HEK293 (cell line): ENCODE measurements at regions not wholly inside any gene's neighbourhood (a gene's known extent, or its start where the extent isn't known, plus 50 kb on each side); places are given as distances from the start of the nearest gene placed in this dataset.
"Not testable (repeated sequence)": the region's sequence is repeated elsewhere in the genome, so short reads cannot be mapped to it uniquely, and the experiment has no call there.

Experiments
- CTCF ChIA-PET: fragments of 350-600 bp; formaldehyde crosslinking; extraction: SDS; loops from one replicate; lab custom pipeline; 2021; ENCODE audit warnings: antibody characterized with exemption; lab: Yijun Ruan, JAX
- POLR2A ChIA-PET: fragments of 300-600 bp; formaldehyde crosslinking; extraction: SDS; loops from one replicate; lab custom pipeline; 2020; ENCODE audit warnings: antibody characterized with exemption, inconsistent platforms; lab: Yijun Ruan, JAX
- H3K27ac ChIP-seq: fragments of 200-500 bp; sonication (Bioruptor generic); 2 replicates; pipeline ENCODE4 v1.5.1; 2014; ENCODE audit warnings: low read depth, low read length, control low read depth, inconsistent platforms; ENCODE audit errors: extremely low read depth
- H3K36me3 ChIP-seq, 2 experiments: fragments of 200-500 bp in 1 of 2; sonication (Bioruptor generic) in 1 of 2; 1 replicate in 1 of 2; 2 replicates in 1 of 2; pipeline ENCODE4 v1.5.1; 2014 to 2017; ENCODE audit warnings: inconsistent platforms in 2 of 2, low read length in 2 of 2; ENCODE audit not compliant: control insufficient read depth in 2 of 2, insufficient read depth in 1 of 2
- H3K4me1 ChIP-seq: fragments of 200-500 bp; sonication (Bioruptor generic); 2 replicates; pipeline ENCODE4 v1.5.1; 2014; ENCODE audit warnings: mild to moderate bottlenecking, low read length, inconsistent platforms; ENCODE audit not compliant: control insufficient read depth, insufficient read depth
- H3K4me3 ChIP-seq: 2 replicates; pipeline ENCODE4 v1.5.1; 2011; ENCODE audit warnings: low read depth, mild to moderate bottlenecking, control low read depth, low read length, moderate library complexity
- H3K9me3 ChIP-seq: fragments of 200-500 bp; sonication (Bioruptor generic); 2 replicates; pipeline ENCODE4 v1.5.1; 2014; ENCODE audit warnings: low read depth, low read length, inconsistent platforms; ENCODE audit not compliant: control insufficient read depth, insufficient read depth
- GLI2 ChIP-seq: fragments of 450-650 bp; formaldehyde crosslinking; IDR thresholded peaks from 2 replicates; pipeline ENCODE4; 2017; ENCODE audit warnings: missing biosample characterization, missing genetic modification characterization, low read depth, borderline replicate concordance
- GLI4 ChIP-seq: fragments of 450-650 bp; formaldehyde crosslinking; IDR thresholded peaks from 2 replicates; pipeline ENCODE4 v1.5.1; 2016; ENCODE audit warnings: missing biosample characterization, missing genetic modification characterization
- KLF1 ChIP-seq: fragments of 450-650 bp; formaldehyde crosslinking; IDR thresholded peaks from 2 replicates; pipeline ENCODE4 v1.5.1; 2016; ENCODE audit warnings: missing biosample characterization, missing genetic modification characterization
- KLF8 ChIP-seq: fragments of 450-650 bp; formaldehyde crosslinking; IDR thresholded peaks from 2 replicates; pipeline ENCODE4 v1.5.1; 2016; ENCODE audit warnings: missing biosample characterization, missing genetic modification characterization
- KLF9 ChIP-seq: fragments of 450-650 bp; formaldehyde crosslinking; IDR thresholded peaks from 2 replicates; pipeline ENCODE4 v1.5.1; 2016; ENCODE audit warnings: missing biosample characterization, missing genetic modification characterization, low read depth
- MEIS1 ChIP-seq: sonication (generic); formaldehyde crosslinking; IDR thresholded peaks from 2 replicates; pipeline ENCODE4 v1.8.1; 2022; ENCODE audit warnings: missing genetic modification reagents, mild to moderate bottlenecking, borderline replicate concordance
- MYNN ChIP-seq: fragments of 450-650 bp; formaldehyde crosslinking; IDR thresholded peaks from 2 replicates; pipeline ENCODE4 v1.5.1; 2016; ENCODE audit warnings: missing biosample characterization, missing genetic modification characterization, borderline replicate concordance
- SCRT2 ChIP-seq: fragments of 450-650 bp; formaldehyde crosslinking; IDR thresholded peaks from 2 replicates; pipeline ENCODE4 v1.5.1; 2016; ENCODE audit warnings: missing biosample characterization, missing genetic modification characterization
- SP3 ChIP-seq: fragments of 450-650 bp; formaldehyde crosslinking; IDR thresholded peaks from 2 replicates; pipeline ENCODE4 v1.5.1; 2016; ENCODE audit warnings: missing biosample characterization, missing genetic modification characterization
- WT1 ChIP-seq: fragments of 450-650 bp; formaldehyde crosslinking; IDR thresholded peaks from 2 replicates; pipeline ENCODE4 v1.5.1; 2016; ENCODE audit warnings: missing biosample characterization, missing genetic modification characterization
- ZIC2 ChIP-seq: fragments of 450-650 bp; formaldehyde crosslinking; IDR thresholded peaks from 2 replicates; pipeline ENCODE4 v1.5.1; 2016; ENCODE audit warnings: missing biosample characterization, missing genetic modification characterization
- ZNF112 ChIP-seq: fragments of 450-650 bp; formaldehyde crosslinking; IDR thresholded peaks from 2 replicates; pipeline ENCODE4 v1.5.0; 2017; ENCODE audit warnings: missing biosample characterization, missing genetic modification characterization
- ZNF350 ChIP-seq: fragments of 450-650 bp; formaldehyde crosslinking; IDR thresholded peaks from 2 replicates; pipeline ENCODE4 v1.5.0; 2017; ENCODE audit warnings: missing biosample characterization, mild to moderate bottlenecking, missing genetic modification characterization
- ZNF391 ChIP-seq: fragments of 450-650 bp; formaldehyde crosslinking; IDR thresholded peaks from 2 replicates; pipeline ENCODE4 v1.5.1; 2016; ENCODE audit warnings: low read depth, missing biosample characterization, missing genetic modification characterization, borderline replicate concordance
- ZNF426 ChIP-seq: fragments of 450-650 bp; formaldehyde crosslinking; IDR thresholded peaks from 2 replicates; pipeline ENCODE4 v1.5.1; 2017; ENCODE audit warnings: missing biosample characterization, missing genetic modification characterization, mild to moderate bottlenecking, inconsistent platforms, moderate library complexity
- ZNF433 ChIP-seq: fragments of 450-650 bp; formaldehyde crosslinking; IDR thresholded peaks from 2 replicates; pipeline ENCODE4 v1.5.1; 2016; ENCODE audit warnings: missing biosample characterization, missing genetic modification characterization, low read depth
- ZNF621 ChIP-seq: fragments of 450-650 bp; formaldehyde crosslinking; IDR thresholded peaks from 2 replicates; pipeline ENCODE4 v1.5.1; 2017; ENCODE audit warnings: missing biosample characterization, missing genetic modification characterization
- ZNF623 ChIP-seq: fragments of 450-650 bp; formaldehyde crosslinking; IDR thresholded peaks from 2 replicates; pipeline ENCODE4 v1.5.1; 2016; ENCODE audit warnings: missing biosample characterization, missing genetic modification characterization
- ZNF629 ChIP-seq: fragments of 450-650 bp; formaldehyde crosslinking; IDR thresholded peaks from 2 replicates; pipeline ENCODE4 v1.5.1; 2017; ENCODE audit warnings: missing biosample characterization, missing genetic modification characterization
- TF ChIP-seq, protein P1 (sequence below): fragments of 450-650 bp; formaldehyde crosslinking; IDR thresholded peaks from 2 replicates; pipeline ENCODE4 v1.5.1; 2016; ENCODE audit warnings: missing biosample characterization, missing genetic modification characterization
- TF ChIP-seq, protein P2 (sequence below): fragments of 450-650 bp; formaldehyde crosslinking; IDR thresholded peaks from 2 replicates; pipeline ENCODE4 v1.5.1; 2017; ENCODE audit warnings: missing biosample characterization, missing genetic modification characterization

DNA sequence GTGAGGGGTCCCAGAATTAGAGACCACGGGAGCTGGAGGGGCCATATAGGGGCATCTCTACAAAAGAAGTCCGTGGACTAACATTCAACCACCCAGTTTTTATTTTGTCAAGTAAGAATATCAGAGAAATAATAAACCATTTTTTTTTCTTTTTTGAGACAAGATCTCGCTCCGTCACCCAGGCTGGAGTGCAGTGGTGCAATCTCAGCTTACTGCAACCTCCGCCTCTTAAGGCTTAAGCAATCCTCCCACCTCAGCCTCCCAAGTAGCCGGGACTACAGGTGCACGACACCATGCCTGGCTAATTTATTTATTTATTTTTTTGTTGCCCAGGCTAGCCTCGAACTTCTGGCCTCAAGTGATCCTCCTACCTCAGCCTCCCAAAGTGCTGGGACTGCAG is 82.7 kb downstream of the ZFP36L2 start:
- no peak for TF ChIP-seq GLI2 (tag by site-specific recombination)
- TF ChIP-seq ZIC2 (tag by site-specific recombination) = no peak
- no peak for TF ChIP-seq ZNF426 (tag by site-specific recombination)
- TF ChIP-seq WT1 (tag by site-specific recombination) = no peak
- TF ChIP-seq ZNF629 = no peak
- no peak for TF ChIP-seq ZNF391 (tag by site-specific recombination)
- TF ChIP-seq MEIS1 (CRISPR knock-in tag) = no peak
- no peak for TF ChIP-seq MYNN
- TF ChIP-seq SP3 = no peak
- TF ChIP-seq, protein P1, sequence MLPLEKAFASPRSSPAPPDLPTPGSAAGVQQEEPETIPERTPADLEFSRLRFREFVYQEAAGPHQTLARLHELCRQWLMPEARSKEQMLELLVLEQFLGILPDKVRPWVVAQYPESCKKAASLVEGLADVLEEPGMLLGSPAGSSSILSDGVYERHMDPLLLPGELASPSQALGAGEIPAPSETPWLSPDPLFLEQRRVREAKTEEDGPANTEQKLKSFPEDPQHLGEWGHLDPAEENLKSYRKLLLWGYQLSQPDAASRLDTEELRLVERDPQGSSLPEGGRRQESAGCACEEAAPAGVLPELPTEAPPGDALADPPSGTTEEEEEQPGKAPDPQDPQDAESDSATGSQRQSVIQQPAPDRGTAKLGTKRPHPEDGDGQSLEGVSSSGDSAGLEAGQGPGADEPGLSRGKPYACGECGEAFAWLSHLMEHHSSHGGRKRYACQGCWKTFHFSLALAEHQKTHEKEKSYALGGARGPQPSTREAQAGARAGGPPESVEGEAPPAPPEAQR (tag by site-specific recombination) = no peak
- Histone ChIP-seq H3K9me3 (no peaks in the 10 kb centered on the region), H3K4me1 (no peaks in the 10 kb centered on the region), H3K4me3 (no peak overlapping the region), H3K27ac (no peak overlapping the region), H3K36me3 (no peaks in the 10 kb centered on the region)
- POLR2A ChIA-PET = no interaction called here
- CTCF ChIA-PET = no interaction called here

DNA sequence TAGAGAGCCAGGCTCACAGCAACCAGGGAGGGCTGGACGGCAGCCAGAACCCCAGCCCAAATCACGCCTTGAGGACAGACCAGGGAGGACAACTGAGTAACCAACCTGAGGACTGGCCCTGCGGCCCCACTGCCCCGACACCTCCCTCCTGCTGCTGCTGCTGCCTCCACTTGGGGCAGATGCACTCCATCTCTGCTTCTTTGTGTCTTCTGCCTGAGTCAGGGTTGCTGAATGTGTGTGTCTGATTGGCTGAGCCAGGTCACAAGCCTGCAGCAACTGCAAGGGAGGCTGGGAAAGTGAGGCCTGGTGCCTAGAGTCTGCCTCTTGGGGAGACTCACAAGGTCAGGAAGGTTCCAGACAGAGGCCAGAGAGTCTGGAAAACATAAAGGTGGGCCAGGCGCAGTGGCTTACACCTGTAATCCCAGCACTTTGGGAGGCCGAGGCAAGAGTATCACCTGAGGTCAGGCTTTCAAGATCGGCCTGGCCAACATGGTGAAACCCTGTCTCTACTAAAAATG is 83.4 kb downstream of the ZFP36L2 start:
- no peak for TF ChIP-seq ZNF433 (tag by site-specific recombination)
- TF ChIP-seq, protein P2, sequence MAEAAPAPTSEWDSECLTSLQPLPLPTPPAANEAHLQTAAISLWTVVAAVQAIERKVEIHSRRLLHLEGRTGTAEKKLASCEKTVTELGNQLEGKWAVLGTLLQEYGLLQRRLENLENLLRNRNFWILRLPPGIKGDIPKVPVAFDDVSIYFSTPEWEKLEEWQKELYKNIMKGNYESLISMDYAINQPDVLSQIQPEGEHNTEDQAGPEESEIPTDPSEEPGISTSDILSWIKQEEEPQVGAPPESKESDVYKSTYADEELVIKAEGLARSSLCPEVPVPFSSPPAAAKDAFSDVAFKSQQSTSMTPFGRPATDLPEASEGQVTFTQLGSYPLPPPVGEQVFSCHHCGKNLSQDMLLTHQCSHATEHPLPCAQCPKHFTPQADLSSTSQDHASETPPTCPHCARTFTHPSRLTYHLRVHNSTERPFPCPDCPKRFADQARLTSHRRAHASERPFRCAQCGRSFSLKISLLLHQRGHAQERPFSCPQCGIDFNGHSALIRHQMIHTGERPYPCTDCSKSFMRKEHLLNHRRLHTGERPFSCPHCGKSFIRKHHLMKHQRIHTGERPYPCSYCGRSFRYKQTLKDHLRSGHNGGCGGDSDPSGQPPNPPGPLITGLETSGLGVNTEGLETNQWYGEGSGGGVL (tag by site-specific recombination) = no peak
- no peak for TF ChIP-seq ZNF623
- TF ChIP-seq SCRT2 (tag by site-specific recombination) = no peak
- no peak for TF ChIP-seq KLF9 (tag by site-specific recombination)
- no peak for TF ChIP-seq KLF8 (tag by site-specific recombination)
- no peak for TF ChIP-seq ZNF112 (tag by site-specific recombination)
- TF ChIP-seq ZNF621 (tag by site-specific recombination) = no peak
- no peak for TF ChIP-seq KLF1
- TF ChIP-seq ZNF350 (tag by site-specific recombination) = no peak
- no peak for TF ChIP-seq GLI4
- TF ChIP-seq, all 188 proteins: peak for 0
- Histone ChIP-seq H3K36me3 (no peaks in the 10 kb centered on the region), H3K4me3 (no peak overlapping the region), H3K27ac (no peak overlapping the region), H3K4me1 (no peaks in the 10 kb centered on the region), H3K9me3 (no peaks in the 10 kb centered on the region)
- CTCF ChIA-PET = no interaction called here
- POLR2A ChIA-PET = no interaction called here

DNA sequence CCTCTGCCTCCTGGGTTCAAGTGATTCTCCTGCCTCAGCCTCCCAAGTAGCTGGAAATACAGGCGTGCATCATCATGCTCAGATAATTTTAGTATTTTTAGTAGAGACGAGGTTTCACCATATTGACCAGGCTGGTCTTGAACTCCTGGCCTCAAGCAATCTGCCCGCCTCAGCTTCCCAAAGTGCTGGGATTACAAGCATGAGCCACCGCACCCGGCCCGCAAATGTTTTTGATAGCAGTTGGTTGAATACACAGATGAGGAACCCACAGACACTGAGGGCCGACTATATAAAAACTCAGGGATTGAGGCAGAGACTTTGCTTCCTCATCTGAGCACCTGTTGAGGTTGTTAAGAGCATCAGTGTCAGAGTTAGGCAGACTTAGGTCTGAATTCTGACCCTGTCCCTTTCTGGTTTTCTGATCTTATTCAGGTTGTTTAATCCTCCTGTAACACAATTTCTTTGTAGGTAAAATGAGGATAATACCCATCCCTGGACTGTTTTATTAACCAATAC is 84.7 kb downstream of the ZFP36L2 start:
- H3K27ac ChIP-seq, H3K9me3 ChIP-seq, H3K4me3 ChIP-seq, POLR2A ChIA-PET, H3K36me3 ChIP-seq, H3K4me1 ChIP-seq: not testable (repeated sequence)
- 0 out of 2 replicates have a peak, but pooled peaks have one; percentile 24 for TF ChIP-seq SCRT2 (tag by site-specific recombination)
- CTCF ChIA-PET = interaction anchor here (0.7 kb wide), 2 partner anchors 194 to 314 kb away, joined by 3 to 5 read pairs; no protein-coding TSS in a partner anchor
